Caco-2 (cell line): ENCODE measurements at regions not wholly inside any gene's neighbourhood (a gene's known extent, or its start where the extent isn't known, plus 50 kb on each side); places are given as distances from the start of the nearest gene placed in this dataset.

ENCODE experiments used
- BruUV-seq: library from RNA; stranded (reverse); fragments of 400-500 nt; replicated peaks from 2 replicates; lab custom pipeline; 2021; lab: Mats Ljungman, UMichigan
- CTCF ChIA-PET: fragments of 300-600 bp; sonication (Branson Sonifier 250); formaldehyde crosslinking; loops from one replicate; lab custom pipeline; 2022; ENCODE audit warnings: antibody characterized with exemption; lab: Charles Lee
- POLR2A ChIA-PET: fragments of 300-600 bp; sonication (Branson Sonifier 250); formaldehyde crosslinking; loops from one replicate; lab custom pipeline; 2022; ENCODE audit warnings: antibody characterized with exemption; lab: Charles Lee
- DNase-seq, 2 experiments: peaks; one replicate each; pipeline versions ENCODE4 v3.0.0 to v3.0.0-alpha.2; 2020 to 2022
- H3K27me3 ChIP-seq: replicated peaks from 2 replicates; pipeline ENCODE4 v1.6.0; 2011; ENCODE audit warnings: low read length; ENCODE audit not compliant: control insufficient read depth, insufficient read depth
- H3K36me3 ChIP-seq: 2 replicates; pipeline ENCODE4 v1.5.1; 2011; ENCODE audit warnings: low read length; ENCODE audit not compliant: control insufficient read depth, insufficient read depth
- H3K4me1 ChIP-seq: fragments of 250-450 bp; sonication (Bioruptor Pico); 2 replicates; pipeline ENCODE4 v1.5.1; 2020; ENCODE audit warnings: mild to moderate bottlenecking
- H3K4me3 ChIP-seq: 2 replicates; pipeline ENCODE4 v1.5.1; 2011; ENCODE audit warnings: low read depth, mild to moderate bottlenecking, control low read depth, low read length
- H3K9me3 ChIP-seq: fragments of 250-450 bp; sonication (Bioruptor Pico); 2 replicates; pipeline ENCODE4 v1.5.1; 2020; ENCODE audit warnings: mild to moderate bottlenecking, moderate library complexity
- H3K27ac Mint-ChIP-seq: one replicate; pipeline ENCODE4 v1.8.0; 2022; ENCODE audit warnings: mixed read lengths; ENCODE audit not compliant: unreplicated experiment
- H3K27me3 Mint-ChIP-seq: one replicate; pipeline ENCODE4 v1.8.0; 2022; ENCODE audit warnings: mixed read lengths; ENCODE audit not compliant: insufficient read depth, unreplicated experiment
- H3K36me3 Mint-ChIP-seq: one replicate; pipeline ENCODE4 v1.8.0; 2022; ENCODE audit warnings: mild to moderate bottlenecking, mixed read lengths; ENCODE audit not compliant: insufficient read depth, unreplicated experiment
- H3K4me1 Mint-ChIP-seq: one replicate; pipeline ENCODE4 v1.8.0; 2022; ENCODE audit warnings: low read depth, mixed read lengths; ENCODE audit not compliant: unreplicated experiment
- H3K4me3 Mint-ChIP-seq: one replicate; pipeline ENCODE4 v1.8.0; 2022; ENCODE audit warnings: mild to moderate bottlenecking, moderate library complexity, mixed read lengths; ENCODE audit not compliant: unreplicated experiment
- H3K9me3 Mint-ChIP-seq: one replicate; pipeline ENCODE4 v1.8.0; 2022; ENCODE audit warnings: mixed read lengths; ENCODE audit not compliant: unreplicated experiment
- intact Hi-C: fragments of 100-400 bp; cut with micrococcal nuclease; formaldehyde crosslinking; loops from one replicate; pipeline ENCODE4 v1.10.0; 2022; ENCODE audit not compliant: unreplicated experiment
- TF ChIP-seq, protein P1 (sequence below), 2 experiments: fragments of 200-600 bp in 1 of 2; IDR thresholded peaks; 1 replicate in 1 of 2; 2 replicates in 1 of 2; pipeline versions ENCODE4 v1.5.1 to v1.8.0; 2011 to 2022; ENCODE audit warnings: antibody characterized with exemption in 1 of 2, control low read depth in 1 of 2, inconsistent platforms in 1 of 2, low read depth in 1 of 2, low read length in 1 of 2, mild to moderate bottlenecking in 1 of 2, moderate library complexity in 1 of 2; ENCODE audit not compliant: insufficient read depth in 1 of 2, severe bottlenecking in 1 of 2, unreplicated experiment in 1 of 2

DNA sequence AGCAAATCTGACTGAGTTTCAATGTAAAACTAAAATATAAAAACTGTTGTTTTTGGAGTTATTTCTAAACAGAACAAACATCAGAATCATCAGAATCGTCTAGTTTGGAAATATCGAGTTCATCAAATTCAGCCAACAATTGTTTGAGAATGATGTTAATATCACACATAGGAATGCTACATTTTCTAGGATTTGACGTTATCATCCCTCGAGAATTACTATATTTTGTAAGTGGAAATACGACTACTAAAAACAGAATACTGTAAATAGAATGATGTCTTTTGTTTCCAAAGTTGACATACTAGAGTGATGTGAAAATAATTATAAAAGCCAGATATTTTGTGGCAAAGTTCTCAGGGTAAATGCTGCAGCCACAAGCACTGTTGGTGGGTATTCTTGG is 805.9 kb downstream of the TLE1 start:
- intact Hi-C loops, result no loop called here
- no TSS peak for BruUV-seq
- no peaks in the 10 kb centered on the region for H3K27me3 Mint-ChIP-seq
- no peak overlapping the region for H3K4me3 Mint-ChIP-seq
- H3K9me3 Mint-ChIP-seq, result no peaks in the 10 kb centered on the region
- DNase-seq, result no peak
- ChIA-PET CTCF (no interaction called here), POLR2A (no interaction called here)
- H3K9me3 ChIP-seq, result no peaks in the 10 kb centered on the region
- no peaks in the 10 kb centered on the region for H3K4me1 Mint-ChIP-seq
- H3K36me3 Mint-ChIP-seq, result no peaks in the 10 kb centered on the region
- no peaks in the 10 kb centered on the region for H3K27me3 ChIP-seq
- TF ChIP-seq, protein P1, sequence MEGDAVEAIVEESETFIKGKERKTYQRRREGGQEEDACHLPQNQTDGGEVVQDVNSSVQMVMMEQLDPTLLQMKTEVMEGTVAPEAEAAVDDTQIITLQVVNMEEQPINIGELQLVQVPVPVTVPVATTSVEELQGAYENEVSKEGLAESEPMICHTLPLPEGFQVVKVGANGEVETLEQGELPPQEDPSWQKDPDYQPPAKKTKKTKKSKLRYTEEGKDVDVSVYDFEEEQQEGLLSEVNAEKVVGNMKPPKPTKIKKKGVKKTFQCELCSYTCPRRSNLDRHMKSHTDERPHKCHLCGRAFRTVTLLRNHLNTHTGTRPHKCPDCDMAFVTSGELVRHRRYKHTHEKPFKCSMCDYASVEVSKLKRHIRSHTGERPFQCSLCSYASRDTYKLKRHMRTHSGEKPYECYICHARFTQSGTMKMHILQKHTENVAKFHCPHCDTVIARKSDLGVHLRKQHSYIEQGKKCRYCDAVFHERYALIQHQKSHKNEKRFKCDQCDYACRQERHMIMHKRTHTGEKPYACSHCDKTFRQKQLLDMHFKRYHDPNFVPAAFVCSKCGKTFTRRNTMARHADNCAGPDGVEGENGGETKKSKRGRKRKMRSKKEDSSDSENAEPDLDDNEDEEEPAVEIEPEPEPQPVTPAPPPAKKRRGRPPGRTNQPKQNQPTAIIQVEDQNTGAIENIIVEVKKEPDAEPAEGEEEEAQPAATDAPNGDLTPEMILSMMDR (IDR thresholded peaks at IDR 0.05; ENCODE audit: insufficient read depth in 1 of 2, low read depth in 1 of 2, low read length in 1 of 2, severe bottlenecking in 1 of 2, unreplicated experiment in 1 of 2), result no peak
- H3K36me3 ChIP-seq, result no peaks in the 10 kb centered on the region
- H3K27ac Mint-ChIP-seq, result no peak overlapping the region
- H3K4me3 ChIP-seq, result no peak overlapping the region
- H3K4me1 ChIP-seq, result no peaks in the 10 kb centered on the region

DNA sequence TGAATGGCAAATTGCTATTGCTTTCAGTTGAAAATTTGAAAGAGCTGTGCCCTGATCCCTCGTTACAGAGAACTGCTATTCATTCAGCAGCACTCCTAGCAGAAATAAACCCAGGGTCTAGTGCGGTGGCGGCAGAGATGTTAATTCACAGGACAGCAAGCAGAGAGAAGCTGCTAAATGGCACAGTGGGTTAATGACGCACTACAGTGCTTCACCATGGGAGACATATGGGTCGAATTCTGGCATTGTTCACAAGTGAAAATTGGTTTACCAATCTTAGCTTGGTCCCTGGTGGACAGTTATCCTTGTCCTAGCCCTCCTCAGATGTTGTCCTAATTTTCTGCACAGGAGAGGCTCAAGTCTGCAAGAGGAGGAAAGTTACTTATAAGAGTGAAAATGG is 807.4 kb downstream of the TLE1 start:
- Histone ChIP-seq H3K27me3 (no peaks in the 10 kb centered on the region), H3K4me1 (no peaks in the 10 kb centered on the region), H3K36me3 (no peaks in the 10 kb centered on the region), H3K9me3 (no peaks in the 10 kb centered on the region), H3K4me3 (no peak overlapping the region)
- ChIA-PET POLR2A (no interaction called here), CTCF (no interaction called here)
- Mint-ChIP-seq H3K4me1 (no peaks in the 10 kb centered on the region), H3K4me3 (no peak overlapping the region), H3K9me3 (no peaks in the 10 kb centered on the region), H3K27me3 (no peaks in the 10 kb centered on the region), H3K27ac (no peak overlapping the region), H3K36me3 (no peaks in the 10 kb centered on the region)
- TF ChIP-seq, protein P1 (IDR thresholded peaks at IDR 0.05; ENCODE audit: insufficient read depth in 1 of 2, low read depth in 1 of 2, low read length in 1 of 2, severe bottlenecking in 1 of 2, unreplicated experiment in 1 of 2), result no peak
- intact Hi-C loops, result no loop called here
- no TSS peak for BruUV-seq
- DNase-seq, result no peak

DNA sequence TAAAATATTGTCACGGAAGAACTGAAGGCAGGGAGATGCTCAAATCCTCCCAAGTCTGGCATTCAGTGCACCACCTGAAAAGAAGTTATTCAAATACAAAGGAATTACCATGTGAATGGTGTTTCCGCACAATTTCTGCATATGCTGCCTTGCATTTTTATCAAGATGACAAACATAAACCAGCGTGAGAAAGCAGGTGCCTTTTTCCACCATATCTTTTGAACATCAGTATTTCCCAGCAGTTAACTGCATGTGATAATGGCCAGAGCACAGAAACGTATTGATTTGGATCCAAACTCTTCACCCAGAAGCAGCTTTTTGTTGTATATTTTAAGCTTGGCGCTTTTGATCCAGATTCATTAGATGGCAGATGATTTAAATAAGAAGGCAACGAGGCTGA is 808.0 kb downstream of the TLE1 start:
- Mint-ChIP-seq H3K9me3 (no peaks in the 10 kb centered on the region), H3K36me3 (no peaks in the 10 kb centered on the region), H3K27ac (no peak overlapping the region)

More for the DNA sequence above, 808.0 kb downstream of the TLE1 start:
- no peaks in the 10 kb centered on the region for H3K27me3 ChIP-seq
- no peaks in the 10 kb centered on the region for H3K4me1 ChIP-seq
- H3K36me3 ChIP-seq, result no peaks in the 10 kb centered on the region
- no TSS peak for BruUV-seq
- DNase-seq, result no peak
- Mint-ChIP-seq H3K4me3 (no peak overlapping the region), H3K4me1 (no peaks in the 10 kb centered on the region), H3K27me3 (no peaks in the 10 kb centered on the region)
- no peaks in the 10 kb centered on the region for H3K9me3 ChIP-seq
- intact Hi-C loops, result no loop called here
- POLR2A ChIA-PET, result no interaction called here
- TF ChIP-seq, protein P1 (IDR thresholded peaks at IDR 0.05; ENCODE audit: insufficient read depth in 1 of 2, low read depth in 1 of 2, low read length in 1 of 2, severe bottlenecking in 1 of 2, unreplicated experiment in 1 of 2), result no peak
- CTCF ChIA-PET, result no interaction called here
- no peak overlapping the region for H3K4me3 ChIP-seq
